PC-3 (cell line): ENCODE measurements at regions not wholly inside any gene's neighbourhood (a gene's known extent, or its start where the extent isn't known, plus 50 kb on each side); places are given as distances from the start of the nearest gene placed in this dataset.

Source experiments
- ATAC-seq: fragments of 200-7000 bp; cut with Tn5 transposase; 2 replicates; pipeline ENCODE4 v1.9.1; 2020; ENCODE audit warnings: mild to moderate bottlenecking, moderate library complexity
- BruUV-seq: library from RNA; stranded (reverse); fragments of 400-500 nt; replicated peaks from 2 replicates; lab custom pipeline; 2021; lab: Mats Ljungman, UMichigan
- CTCF ChIA-PET: fragments of 300-600 bp; sonication (Branson Sonifier 250); formaldehyde crosslinking; loops from one replicate; lab custom pipeline; 2022; ENCODE audit warnings: antibody characterized with exemption; lab: Charles Lee
- POLR2A ChIA-PET: fragments of 300-600 bp; sonication (Branson Sonifier 250); formaldehyde crosslinking; loops from one replicate; lab custom pipeline; 2022; ENCODE audit warnings: antibody characterized with exemption; ENCODE audit not compliant: unreplicated experiment; lab: Charles Lee
- DNase-seq: peaks from one replicate; pipeline ENCODE4 v3.0.0-alpha.2; 2015
- H2AFZ ChIP-seq: fragments of 300-600 bp; sonication (generic); 2 replicates; pipeline ENCODE4 v1.6.0; 2016; ENCODE audit warnings: antibody characterized with exemption, low read length
- H3F3A ChIP-seq: fragments of 300-600 bp; sonication (generic); one replicate; pipeline ENCODE4 v1.6.0; 2017; ENCODE audit warnings: antibody characterized with exemption, low read length, control low read depth, mild to moderate bottlenecking; ENCODE audit not compliant: unreplicated experiment
- H3K27ac ChIP-seq: fragments of 300-600 bp; sonication (generic); 2 replicates; pipeline ENCODE4 v1.5.1; 2016; ENCODE audit warnings: mild to moderate bottlenecking, low read length
- H3K27me3 ChIP-seq: fragments of 300-600 bp; sonication (generic); 2 replicates; pipeline ENCODE4 v1.6.1; 2016; ENCODE audit warnings: low read length, mixed read lengths
- H3K36me3 ChIP-seq: fragments of 300-600 bp; sonication (generic); 2 replicates; pipeline ENCODE4 v1.6.1; 2016; ENCODE audit warnings: low read depth, mixed run types, low read length, mixed read lengths
- H3K4me1 ChIP-seq: fragments of 300-600 bp; sonication (generic); 2 replicates; pipeline ENCODE4 v1.5.1; 2016; ENCODE audit warnings: low read length; ENCODE audit not compliant: insufficient read depth
- H3K4me2 ChIP-seq: fragments of 300-600 bp; sonication (generic); 2 replicates; pipeline ENCODE4 v1.6.0; 2016; ENCODE audit warnings: low read length
- H3K4me3 ChIP-seq: fragments of 300-600 bp; sonication (generic); 2 replicates; pipeline ENCODE4 v1.5.1; 2016; ENCODE audit warnings: mild to moderate bottlenecking, low read length, mixed read lengths
- H3K79me2 ChIP-seq: fragments of 300-600 bp; sonication (generic); 2 replicates; pipeline ENCODE4 v1.6.1; 2017; ENCODE audit warnings: low read length, mixed read lengths
- H3K9ac ChIP-seq: fragments of 300-600 bp; sonication (generic); 2 replicates; pipeline ENCODE4 v1.6.0; 2016; ENCODE audit warnings: mild to moderate bottlenecking, low read length
- H3K9me2 ChIP-seq: fragments of 300-600 bp; sonication (generic); replicated peaks from 2 replicates; pipeline ENCODE4 v1.6.1; 2016; ENCODE audit warnings: mixed run types, low read length, mixed read lengths
- H3K9me3 ChIP-seq: fragments of 300-600 bp; sonication (generic); 2 replicates; pipeline ENCODE4 v1.6.1; 2016; ENCODE audit warnings: low read length, mixed read lengths
- H4K20me1 ChIP-seq: fragments of 300-600 bp; sonication (generic); 2 replicates; pipeline ENCODE4 v1.6.1; 2016; ENCODE audit warnings: low read length, mixed read lengths
- CTCF ChIP-seq: fragments of 300-600 bp; sonication (generic); conservative IDR thresholded peaks from 2 replicates; pipeline ENCODE4 v1.5.1; 2017; ENCODE audit warnings: antibody characterized with exemption, low read depth, mild to moderate bottlenecking, low read length
- EZH2 ChIP-seq: fragments of 300-600 bp; sonication (generic); IDR thresholded peaks from one replicate; pipeline ENCODE4 v1.6.1; 2017; ENCODE audit warnings: antibody characterized with exemption, mild to moderate bottlenecking, low read length; ENCODE audit not compliant: unreplicated experiment
- EZH2phosphoT487 ChIP-seq: fragments of 300-600 bp; sonication (generic); IDR thresholded peaks from 2 replicates; pipeline ENCODE4 v1.6.1; 2018; ENCODE audit warnings: mild to moderate bottlenecking, antibody characterized with exemption, low read length, borderline replicate concordance
- intact Hi-C: fragments of 100-400 bp; cut with micrococcal nuclease; formaldehyde crosslinking; loops from 2 replicates; pipeline ENCODE4 v1.9.0; 2023

- H3K9me2 ChIP-seq = no peaks in the 10 kb centered on the region
- no peak overlapping the region for H3K27ac ChIP-seq
- no peaks in the 10 kb centered on the region for H3K9me3 ChIP-seq
- no peak overlapping the region for H3K9ac ChIP-seq
- H4K20me1 ChIP-seq = no peaks in the 10 kb centered on the region
- no peak for TF ChIP-seq EZH2phosphoT487
- TF ChIP-seq EZH2 = no peak
- no peak for TF ChIP-seq CTCF
- no peaks in the 10 kb centered on the region for H3K4me1 ChIP-seq
- no peak for DNase-seq
- H3K4me2 ChIP-seq = no peak overlapping the region
- no peaks in the 10 kb centered on the region for H3K79me2 ChIP-seq
- H3F3A ChIP-seq = no peaks in the 10 kb centered on the region
- no peaks in the 10 kb centered on the region for H3K36me3 ChIP-seq
- POLR2A ChIA-PET = no interaction called here
- no TSS peak for BruUV-seq
- CTCF ChIA-PET = no interaction called here
- intact Hi-C loops = no loop called here
- no peak overlapping the region for H3K4me3 ChIP-seq
- no peak for ATAC-seq
- no peaks in the 10 kb centered on the region for H3K27me3 ChIP-seq
- H2AFZ ChIP-seq = no peak overlapping the region
These were observed 50.4 kb upstream of the ASPRV1 start for GRCh38 chr2:70011786-70012185.

- Histone ChIP-seq H3F3A (no peaks in the 10 kb centered on the region), H3K27ac (no peak overlapping the region), H3K9ac (no peak overlapping the region), H3K4me2 (no peak overlapping the region), H3K4me1 (no peaks in the 10 kb centered on the region), H3K9me2 (no peaks in the 10 kb centered on the region), H2AFZ (no peak overlapping the region), H3K27me3 (no peaks in the 10 kb centered on the region), H3K9me3 (no peaks in the 10 kb centered on the region), H3K79me2 (no peaks in the 10 kb centered on the region), H4K20me1 (no peaks in the 10 kb centered on the region), H3K36me3 (no peaks in the 10 kb centered on the region), H3K4me3 (no peak overlapping the region)
- no TSS peak for BruUV-seq
- intact Hi-C loops = no loop called here
- DNase-seq (no peak), ATAC-seq (no peak)
- POLR2A ChIA-PET = no interaction called here
- TF ChIP-seq EZH2phosphoT487 (no peak), EZH2 (no peak), CTCF (no peak)
- CTCF ChIA-PET = no interaction called here
These were observed 49.9 kb upstream of the ASPRV1 start for GRCh38 chr2:70011335-70011734.
